Left lung (tissue), 4 donors: ENCODE measurements at regions not wholly inside any gene's neighbourhood (a gene's known extent, or its start where the extent isn't known, plus 50 kb on each side); places are given as distances from the start of the nearest gene placed in this dataset.

Source experiments
- ATAC-seq: fragments of 200-7000 bp; cut with Tn5 transposase; one replicate; pipeline ENCODE4 v1.9.1; 2020; ENCODE audit warnings: moderate library complexity
- DNase-seq, 4 donors: peaks; one replicate each; pipeline ENCODE4 v3.0.0-alpha.2; 2013 to 2020
- H3K27ac ChIP-seq, 2 donors: fragments of 200-600 bp; sonication (generic) in 1 of 2; one replicate each; pipeline versions ENCODE4 v1.5.0 to v1.8.0; 2020 to 2021
- H3K27me3 ChIP-seq, 2 donors: fragments of 200-600 bp; sonication (generic) in 1 of 2; one replicate each; pipeline versions ENCODE4 v1.5.0 to v1.8.0; 2020 to 2021
- H3K36me3 ChIP-seq, 2 donors: fragments of 200-600 bp; sonication (generic) in 1 of 2; one replicate each; pipeline versions ENCODE4 v1.5.0 to v1.8.0; 2020 to 2021
- H3K4me1 ChIP-seq, 2 donors: fragments of 200-600 bp; one replicate each; pipeline ENCODE4 v1.8.0; 2021
- H3K4me3 ChIP-seq, 2 donors: fragments of 200-600 bp; sonication (generic) in 1 of 2; one replicate each; pipeline versions ENCODE4 v1.5.0 to v1.8.0; 2020 to 2021; ENCODE audit warnings: mild to moderate bottlenecking in 1 of 2
- H3K9me3 ChIP-seq, 2 donors: fragments of 200-600 bp; sonication (generic) in 1 of 2; one replicate each; pipeline versions ENCODE4 v1.5.0 to v1.8.0; 2020 to 2021
- CTCF ChIP-seq, 2 donors: fragments of 200-600 bp; sonication (generic) in 1 of 2; IDR thresholded peaks; one replicate each; pipeline versions ENCODE4 v1.5.0 to v1.8.0; 2021; ENCODE audit warnings: antibody characterized with exemption in 2 of 2
- intact Hi-C, 2 donors: fragments of 100-400 bp; cut with DNase I; formaldehyde crosslinking; loops; one replicate each; pipeline versions ENCODE4 v1.11.2 to v1.14.2; 2022
- donor health status: DM: no; HTN: yes; CAD: no.
- donor health status: DM: no; HTN: no; CAD: no.

- Histone ChIP-seq H3K9me3 (peaks cover 0 to 33% of the 10 kb centered on the region in 2 donors), H3K4me3 (no peak overlapping the region), H3K27ac (no peak overlapping the region), H3K27me3 (no peaks in the 10 kb centered on the region), H3K4me1 (no peaks in the 10 kb centered on the region), H3K36me3 (no peaks in the 10 kb centered on the region)
- ATAC-seq (no peak), DNase-seq (no peak)
- no peak for TF ChIP-seq CTCF (IDR thresholded peaks at IDR 0.05)
- intact Hi-C loops = no loop called here
Measured at GRCh38 chr7:56250135-56250534, 133.9 kb upstream of the NUPR2 start.

- H3K4me3 ChIP-seq = no peak overlapping the region
- intact Hi-C loops = no loop called here
- H3K27me3 ChIP-seq = peaks cover 0 to 5% of the 10 kb centered on the region in 2 donors
- H3K4me1 ChIP-seq = no peaks in the 10 kb centered on the region
- no peak for DNase-seq
- TF ChIP-seq CTCF (IDR thresholded peaks at IDR 0.05) = no peak
- H3K9me3 ChIP-seq = peaks cover 0 to 7% of the 10 kb centered on the region in 2 donors
- no peak for ATAC-seq
- H3K27ac ChIP-seq = no peak overlapping the region
- H3K36me3 ChIP-seq = no peaks in the 10 kb centered on the region
Measured at GRCh38 chr7:56229631-56230030, 113.4 kb upstream of the NUPR2 start.

GRCh38 chr7:56222866-56223265 lies 106.6 kb upstream of the NUPR2 start:
- DNase-seq (no peak), ATAC-seq (no peak)
- Histone ChIP-seq H3K9me3 (peaks cover 0 to 12% of the 10 kb centered on the region in 2 donors), H3K27me3 (no peaks in the 10 kb centered on the region), H3K4me3 (no peak overlapping the region), H3K27ac (no peak overlapping the region), H3K4me1 (no peaks in the 10 kb centered on the region), H3K36me3 (no peaks in the 10 kb centered on the region)
- intact Hi-C loops = no loop called here
- TF ChIP-seq CTCF (IDR thresholded peaks at IDR 0.05) = no peak

GRCh38 chr7:56219017-56219416 lies 102.8 kb upstream of the NUPR2 start:
- TF ChIP-seq CTCF (IDR thresholded peaks at IDR 0.05) = no peak
- H3K27me3 ChIP-seq = no peaks in the 10 kb centered on the region
- H3K36me3 ChIP-seq = no peaks in the 10 kb centered on the region
- peaks cover 0 to 36% of the 10 kb centered on the region in 2 donors for H3K9me3 ChIP-seq
- DNase-seq = no peak
- H3K4me1 ChIP-seq = no peaks in the 10 kb centered on the region
- no peak overlapping the region for H3K4me3 ChIP-seq
- H3K27ac ChIP-seq = no peak overlapping the region
- no peak for ATAC-seq
- intact Hi-C loops = no loop called here

GRCh38 chr7:56218510-56218909 lies 102.3 kb upstream of the NUPR2 start:
- Histone ChIP-seq H3K36me3 (no peaks in the 10 kb centered on the region), H3K4me1 (no peaks in the 10 kb centered on the region), H3K27ac (no peak overlapping the region), H3K9me3 (peaks cover 0 to 41% of the 10 kb centered on the region in 2 donors), H3K27me3 (no peaks in the 10 kb centered on the region), H3K4me3 (no peak overlapping the region)
- intact Hi-C loops = no loop called here
- ATAC-seq (no peak), DNase-seq (peak in 1 of 4 donors; percentile 19)
- TF ChIP-seq CTCF (IDR thresholded peaks at IDR 0.05) = no peak
